HFFc6 (cell line): ENCODE measurements at regions not wholly inside any gene's neighbourhood (a gene's known extent, or its start where the extent isn't known, plus 50 kb on each side); places are given as distances from the start of the nearest gene placed in this dataset.

Experiments
- DNase-seq: peaks from one replicate; pipeline ENCODE4 v3.0.0-alpha.2; 2018
- H3K27ac Mint-ChIP-seq: 2 replicates; pipeline ENCODE4 v1.8.0; 2020; ENCODE audit warnings: mild to moderate bottlenecking, mixed read lengths
- H3K27me3 Mint-ChIP-seq: 2 replicates; pipeline ENCODE4 v1.8.0; 2021; ENCODE audit warnings: mild to moderate bottlenecking, moderate library complexity, mixed read lengths; ENCODE audit not compliant: insufficient read depth
- H3K36me3 Mint-ChIP-seq: 2 replicates; pipeline ENCODE4 v1.8.0; 2021; ENCODE audit warnings: low read depth, mixed read lengths
- H3K4me1 Mint-ChIP-seq: 2 replicates; pipeline ENCODE4 v1.8.0; 2020; ENCODE audit warnings: low read depth, mixed read lengths
- H3K4me3 Mint-ChIP-seq: 2 replicates; pipeline ENCODE4 v1.8.0; 2020; ENCODE audit warnings: mild to moderate bottlenecking, moderate library complexity, mixed read lengths
- H3K9me3 Mint-ChIP-seq: 2 replicates; pipeline ENCODE4 v1.8.0; 2020; ENCODE audit warnings: mild to moderate bottlenecking, mixed read lengths
- TF ChIP-seq, protein P1 (sequence below): fragments of 200-600 bp; sonication (generic); IDR thresholded peaks from 2 replicates; pipeline ENCODE4 v1.5.0; 2021; ENCODE audit warnings: antibody characterized with exemption, mild to moderate bottlenecking

DNA sequence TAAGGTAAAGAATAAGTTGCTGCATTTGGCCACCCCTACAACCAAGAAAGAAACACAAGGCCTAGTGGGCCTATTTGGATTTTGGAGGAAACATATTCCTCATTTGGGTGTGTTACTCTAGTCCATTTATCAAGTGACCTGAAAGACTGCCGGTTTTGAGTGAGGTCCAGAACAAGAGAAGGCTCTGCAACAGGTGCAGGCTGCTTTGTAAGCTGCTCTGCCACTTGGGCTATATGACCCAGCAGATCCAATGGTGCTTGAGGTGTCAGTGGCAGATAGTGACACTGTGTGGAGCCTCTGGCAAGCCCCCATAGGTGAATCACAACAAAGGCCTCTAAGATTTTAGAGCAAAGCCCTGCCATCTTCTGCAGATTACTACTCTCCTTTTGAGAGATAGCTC is 491.3 kb downstream of the TAFA4 start:
- no peak overlapping the region for H3K27ac Mint-ChIP-seq
- no peak for DNase-seq
- no peak overlapping the region for H3K4me3 Mint-ChIP-seq
- H3K36me3 Mint-ChIP-seq = no peaks in the 10 kb centered on the region
- TF ChIP-seq, protein P1, sequence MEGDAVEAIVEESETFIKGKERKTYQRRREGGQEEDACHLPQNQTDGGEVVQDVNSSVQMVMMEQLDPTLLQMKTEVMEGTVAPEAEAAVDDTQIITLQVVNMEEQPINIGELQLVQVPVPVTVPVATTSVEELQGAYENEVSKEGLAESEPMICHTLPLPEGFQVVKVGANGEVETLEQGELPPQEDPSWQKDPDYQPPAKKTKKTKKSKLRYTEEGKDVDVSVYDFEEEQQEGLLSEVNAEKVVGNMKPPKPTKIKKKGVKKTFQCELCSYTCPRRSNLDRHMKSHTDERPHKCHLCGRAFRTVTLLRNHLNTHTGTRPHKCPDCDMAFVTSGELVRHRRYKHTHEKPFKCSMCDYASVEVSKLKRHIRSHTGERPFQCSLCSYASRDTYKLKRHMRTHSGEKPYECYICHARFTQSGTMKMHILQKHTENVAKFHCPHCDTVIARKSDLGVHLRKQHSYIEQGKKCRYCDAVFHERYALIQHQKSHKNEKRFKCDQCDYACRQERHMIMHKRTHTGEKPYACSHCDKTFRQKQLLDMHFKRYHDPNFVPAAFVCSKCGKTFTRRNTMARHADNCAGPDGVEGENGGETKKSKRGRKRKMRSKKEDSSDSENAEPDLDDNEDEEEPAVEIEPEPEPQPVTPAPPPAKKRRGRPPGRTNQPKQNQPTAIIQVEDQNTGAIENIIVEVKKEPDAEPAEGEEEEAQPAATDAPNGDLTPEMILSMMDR = no peak
- peaks cover 70% of the 10 kb centered on the region for H3K9me3 Mint-ChIP-seq
- no peaks in the 10 kb centered on the region for H3K27me3 Mint-ChIP-seq
- H3K4me1 Mint-ChIP-seq = no peaks in the 10 kb centered on the region

DNA sequence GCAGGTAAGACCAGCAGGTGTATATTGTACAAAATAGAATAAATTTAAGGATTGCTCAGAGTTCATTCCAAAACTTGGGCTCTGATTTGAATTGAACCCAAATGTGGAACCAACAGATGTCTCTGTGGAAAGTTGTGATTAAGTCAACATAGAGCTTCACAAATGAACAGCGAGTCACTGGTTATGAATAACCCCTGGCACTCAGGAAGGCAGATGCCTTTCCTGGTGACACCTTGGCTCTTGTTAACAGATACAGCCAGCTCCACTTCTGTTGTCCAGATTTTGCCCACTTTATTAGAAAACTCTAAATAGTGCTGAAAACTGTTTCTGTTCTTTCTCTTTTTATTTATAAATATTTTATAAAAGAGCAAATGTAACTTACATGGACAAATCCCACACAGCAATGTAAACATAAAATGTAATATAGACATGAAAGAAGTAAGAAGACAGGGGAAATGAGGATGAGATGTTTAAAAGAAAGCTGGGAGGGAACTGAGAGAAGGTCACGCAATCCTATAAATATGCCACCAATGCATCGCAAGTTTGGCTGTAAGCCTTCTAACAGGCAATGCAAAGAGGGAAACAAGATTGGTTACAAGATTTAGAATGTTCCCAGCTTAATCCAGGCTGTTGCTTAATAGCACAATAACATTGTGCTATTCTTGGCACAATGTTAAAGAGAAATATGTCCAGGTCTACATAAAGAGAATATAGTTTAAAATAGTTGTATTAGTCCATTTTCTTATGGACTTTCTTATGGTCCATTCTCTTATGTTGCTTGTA is 495.5 kb downstream of the TAFA4 start:
- no peaks in the 10 kb centered on the region for H3K4me1 Mint-ChIP-seq
- H3K4me3 Mint-ChIP-seq = no peak overlapping the region
- TF ChIP-seq, protein P1 = no peak
- H3K27ac Mint-ChIP-seq = no peak overlapping the region
- no peaks in the 10 kb centered on the region; the same call in 1 of the 2 replicates for H3K27me3 Mint-ChIP-seq
- no peaks in the 10 kb centered on the region for H3K36me3 Mint-ChIP-seq
- peaks cover 62% of the 10 kb centered on the region for H3K9me3 Mint-ChIP-seq
- DNase-seq = no peak

DNA sequence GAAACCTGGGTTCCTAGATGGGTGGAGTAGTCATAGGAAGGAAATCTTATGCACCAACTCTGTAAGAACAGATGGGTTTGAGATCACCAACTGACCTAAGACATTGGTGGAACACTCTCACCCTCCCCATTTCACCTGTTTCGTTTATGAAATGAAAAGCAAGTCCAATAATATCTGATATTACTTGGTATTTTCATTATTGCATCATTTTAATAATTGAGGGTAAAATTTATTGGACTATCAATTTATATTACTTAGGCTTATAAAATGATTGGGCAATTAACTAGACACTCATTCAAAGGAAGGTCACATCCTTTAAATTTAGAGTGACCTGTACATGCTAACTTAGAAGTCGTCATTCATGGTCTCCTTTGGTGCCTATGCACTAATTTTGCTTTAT is 503.9 kb downstream of the TAFA4 start:
- TF ChIP-seq, protein P1 = no peak
- Mint-ChIP-seq H3K27ac (no peak overlapping the region), H3K27me3 (no peaks in the 10 kb centered on the region), H3K4me1 (no peaks in the 10 kb centered on the region), H3K36me3 (no peaks in the 10 kb centered on the region), H3K4me3 (no peak overlapping the region), H3K9me3 (peaks cover 8% of the 10 kb centered on the region; the same call in 1 of the 2 replicates)
- no peak for DNase-seq

DNA sequence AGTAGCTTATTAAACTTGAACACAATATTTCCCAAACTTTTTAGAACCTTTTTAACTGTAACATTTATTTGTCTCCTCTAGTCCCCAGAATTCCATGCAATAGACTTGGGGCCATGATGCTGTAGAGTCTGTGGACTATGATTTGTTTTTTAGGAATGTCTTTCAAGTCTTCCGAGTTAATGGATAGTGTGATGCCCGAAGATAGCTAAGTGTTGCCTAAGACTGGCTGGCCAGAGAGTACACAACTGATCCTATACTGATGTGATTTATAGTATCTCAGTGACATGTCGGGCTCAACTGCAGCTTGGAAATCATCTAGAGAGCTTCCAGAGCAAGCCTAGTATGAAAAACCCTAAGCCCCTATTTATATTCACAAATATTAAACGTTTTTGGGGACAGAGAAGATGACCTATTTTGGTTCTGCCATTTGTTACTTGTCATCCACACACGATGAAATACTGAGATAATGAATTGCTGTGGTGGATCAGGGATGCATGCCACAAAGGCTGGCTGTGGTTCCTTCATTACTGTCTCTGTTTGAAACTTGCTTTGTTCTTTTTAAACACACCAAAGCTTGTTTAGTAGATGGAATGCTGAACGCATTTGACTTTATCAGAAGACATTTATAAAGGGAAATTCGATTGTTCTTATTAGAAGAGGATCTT is 507.4 kb downstream of the TAFA4 start:
- H3K4me3 Mint-ChIP-seq = no peak overlapping the region

DNA sequence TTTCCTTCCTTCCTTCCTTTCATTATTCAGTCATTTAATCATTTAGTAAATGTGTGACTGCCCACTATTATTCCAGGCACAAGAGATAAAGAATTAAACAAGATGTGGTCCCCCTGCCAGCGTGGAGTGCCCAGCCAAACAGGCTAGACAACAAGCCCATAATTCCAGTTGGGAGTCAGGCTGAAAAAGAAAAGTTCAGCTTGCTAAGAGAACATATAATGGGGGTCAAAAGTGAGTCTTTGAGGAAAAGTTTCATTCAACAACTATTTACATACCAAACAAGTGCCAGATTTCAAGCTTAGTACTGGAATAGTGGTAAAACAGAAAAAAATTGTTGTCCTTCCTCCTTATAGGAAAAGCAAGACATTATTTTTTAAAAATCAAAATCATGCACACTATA is 523.7 kb downstream of the TAFA4 start:
- TF ChIP-seq, protein P1 = no peak
- no peak for DNase-seq
- H3K9me3 Mint-ChIP-seq = peaks cover 31% of the 10 kb centered on the region
- H3K27ac Mint-ChIP-seq = no peak overlapping the region
- H3K36me3 Mint-ChIP-seq = peaks cover 1% of the 10 kb centered on the region; the same call in 1 of the 2 replicates
- H3K4me3 Mint-ChIP-seq = no peak overlapping the region
- no peaks in the 10 kb centered on the region for H3K4me1 Mint-ChIP-seq
- H3K27me3 Mint-ChIP-seq = no peaks in the 10 kb centered on the region; the same call in 1 of the 2 replicates

More for the DNA sequence above, 507.4 kb downstream of the TAFA4 start:
- Mint-ChIP-seq H3K9me3 (peaks cover 16% of the 10 kb centered on the region), H3K27ac (no peak overlapping the region), H3K4me1 (no peaks in the 10 kb centered on the region), H3K27me3 (no peaks in the 10 kb centered on the region), H3K36me3 (no peaks in the 10 kb centered on the region)
- TF ChIP-seq, protein P1 = no peak
- no peak for DNase-seq
